H1 (cell line): ENCODE measurements at regions not wholly inside any gene's neighbourhood (a gene's known extent, or its start where the extent isn't known, plus 50 kb on each side); places are given as distances from the start of the nearest gene placed in this dataset.

Experiments used
- SIN3A ChIP-seq, 2 experiments: IDR thresholded peaks in 1 of 2; conservative IDR thresholded peaks in 1 of 2; 2 replicates each; pipeline ENCODE4 v1.6.1; 2011 to 2012; ENCODE audit warnings: low read length in 2 of 2, improper control_type of control experiment in 1 of 2, low read depth in 1 of 2, mild to moderate bottlenecking in 1 of 2

- no peak for TF ChIP-seq SIN3A (conservative IDR thresholded peaks at IDR 0.05 in 1 of 2, IDR thresholded peaks at IDR 0.05 in 1 of 2; ENCODE audit: low read depth in 1 of 2, low read length in 2 of 2)
Observed at GRCh38 chr14:98368916-98369315, 903.1 kb downstream of the BCL11B start (continued).
